PC-3 (cell line): ENCODE measurements at regions not wholly inside any gene's neighbourhood (a gene's known extent, or its start where the extent isn't known, plus 50 kb on each side); places are given as distances from the start of the nearest gene placed in this dataset.

Experiments
- ATAC-seq: fragments of 200-7000 bp; cut with Tn5 transposase; 2 replicates; pipeline ENCODE4 v1.9.1; 2020; ENCODE audit warnings: mild to moderate bottlenecking, moderate library complexity
- BruUV-seq: library from RNA; stranded (reverse); fragments of 400-500 nt; replicated peaks from 2 replicates; lab custom pipeline; 2021; lab: Mats Ljungman, UMichigan
- CTCF ChIA-PET: fragments of 300-600 bp; sonication (Branson Sonifier 250); formaldehyde crosslinking; loops from one replicate; lab custom pipeline; 2022; ENCODE audit warnings: antibody characterized with exemption; lab: Charles Lee
- POLR2A ChIA-PET: fragments of 300-600 bp; sonication (Branson Sonifier 250); formaldehyde crosslinking; loops from one replicate; lab custom pipeline; 2022; ENCODE audit warnings: antibody characterized with exemption; ENCODE audit not compliant: unreplicated experiment; lab: Charles Lee
- DNase-seq: peaks from one replicate; pipeline ENCODE4 v3.0.0-alpha.2; 2015
- H2AFZ ChIP-seq: fragments of 300-600 bp; sonication (generic); 2 replicates; pipeline ENCODE4 v1.6.0; 2016; ENCODE audit warnings: antibody characterized with exemption, low read length
- H3F3A ChIP-seq: fragments of 300-600 bp; sonication (generic); one replicate; pipeline ENCODE4 v1.6.0; 2017; ENCODE audit warnings: antibody characterized with exemption, low read length, control low read depth, mild to moderate bottlenecking; ENCODE audit not compliant: unreplicated experiment
- H3K27ac ChIP-seq: fragments of 300-600 bp; sonication (generic); 2 replicates; pipeline ENCODE4 v1.5.1; 2016; ENCODE audit warnings: mild to moderate bottlenecking, low read length
- H3K27me3 ChIP-seq: fragments of 300-600 bp; sonication (generic); 2 replicates; pipeline ENCODE4 v1.6.1; 2016; ENCODE audit warnings: low read length, mixed read lengths
- H3K36me3 ChIP-seq: fragments of 300-600 bp; sonication (generic); 2 replicates; pipeline ENCODE4 v1.6.1; 2016; ENCODE audit warnings: low read depth, mixed run types, low read length, mixed read lengths
- H3K4me1 ChIP-seq: fragments of 300-600 bp; sonication (generic); 2 replicates; pipeline ENCODE4 v1.5.1; 2016; ENCODE audit warnings: low read length; ENCODE audit not compliant: insufficient read depth
- H3K4me2 ChIP-seq: fragments of 300-600 bp; sonication (generic); 2 replicates; pipeline ENCODE4 v1.6.0; 2016; ENCODE audit warnings: low read length
- H3K4me3 ChIP-seq: fragments of 300-600 bp; sonication (generic); 2 replicates; pipeline ENCODE4 v1.5.1; 2016; ENCODE audit warnings: mild to moderate bottlenecking, low read length, mixed read lengths
- H3K79me2 ChIP-seq: fragments of 300-600 bp; sonication (generic); 2 replicates; pipeline ENCODE4 v1.6.1; 2017; ENCODE audit warnings: low read length, mixed read lengths
- H3K9ac ChIP-seq: fragments of 300-600 bp; sonication (generic); 2 replicates; pipeline ENCODE4 v1.6.0; 2016; ENCODE audit warnings: mild to moderate bottlenecking, low read length
- H3K9me2 ChIP-seq: fragments of 300-600 bp; sonication (generic); replicated peaks from 2 replicates; pipeline ENCODE4 v1.6.1; 2016; ENCODE audit warnings: mixed run types, low read length, mixed read lengths
- H3K9me3 ChIP-seq: fragments of 300-600 bp; sonication (generic); 2 replicates; pipeline ENCODE4 v1.6.1; 2016; ENCODE audit warnings: low read length, mixed read lengths
- H4K20me1 ChIP-seq: fragments of 300-600 bp; sonication (generic); 2 replicates; pipeline ENCODE4 v1.6.1; 2016; ENCODE audit warnings: low read length, mixed read lengths
- CTCF ChIP-seq: fragments of 300-600 bp; sonication (generic); conservative IDR thresholded peaks from 2 replicates; pipeline ENCODE4 v1.5.1; 2017; ENCODE audit warnings: antibody characterized with exemption, low read depth, mild to moderate bottlenecking, low read length
- EZH2 ChIP-seq: fragments of 300-600 bp; sonication (generic); IDR thresholded peaks from one replicate; pipeline ENCODE4 v1.6.1; 2017; ENCODE audit warnings: antibody characterized with exemption, mild to moderate bottlenecking, low read length; ENCODE audit not compliant: unreplicated experiment
- EZH2phosphoT487 ChIP-seq: fragments of 300-600 bp; sonication (generic); IDR thresholded peaks from 2 replicates; pipeline ENCODE4 v1.6.1; 2018; ENCODE audit warnings: mild to moderate bottlenecking, antibody characterized with exemption, low read length, borderline replicate concordance
- intact Hi-C: fragments of 100-400 bp; cut with micrococcal nuclease; formaldehyde crosslinking; loops from 2 replicates; pipeline ENCODE4 v1.9.0; 2023

DNA sequence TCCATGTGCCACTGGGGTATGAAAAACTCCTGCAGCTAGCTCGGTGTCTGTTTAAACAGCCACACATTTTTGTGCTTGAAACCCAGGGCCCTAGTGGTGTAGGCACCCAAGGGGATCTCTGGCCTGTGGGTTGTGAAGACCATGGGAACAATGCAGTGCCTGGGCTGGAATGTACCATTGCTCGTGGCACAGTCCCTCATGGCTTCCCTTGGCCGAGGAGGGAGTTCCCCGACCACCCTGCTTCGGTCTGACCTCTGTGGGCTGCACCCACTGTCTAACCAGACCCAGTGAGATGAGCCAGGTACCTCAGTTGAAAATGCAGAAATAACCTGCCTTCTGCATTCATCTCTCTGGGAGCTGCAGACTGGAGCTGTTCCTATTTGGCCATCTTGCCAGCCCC, 214.0 kb downstream of the TRPC6 start:
- Histone ChIP-seq H4K20me1 (no peaks in the 10 kb centered on the region), H3K9me2 (no peaks in the 10 kb centered on the region), H3K27ac (no peak overlapping the region), H3F3A (no peaks in the 10 kb centered on the region), H3K9me3 (no peaks in the 10 kb centered on the region), H3K4me1 (no peaks in the 10 kb centered on the region), H3K9ac (no peak overlapping the region), H3K79me2 (no peaks in the 10 kb centered on the region), H2AFZ (no peak overlapping the region), H3K36me3 (no peaks in the 10 kb centered on the region), H3K4me3 (no peak overlapping the region), H3K27me3 (peaks cover 27% of the 10 kb centered on the region; the same call in 1 of the 2 replicates), H3K4me2 (no peak overlapping the region)
- DNase-seq: no peak
- no TSS peak for BruUV-seq
- intact Hi-C loops: no loop called here
- no peak for TF ChIP-seq EZH2
- TF ChIP-seq CTCF: no peak
- no peak for TF ChIP-seq EZH2phosphoT487
- ChIA-PET CTCF (no interaction called here), POLR2A (no interaction called here)
- no peak for ATAC-seq

DNA sequence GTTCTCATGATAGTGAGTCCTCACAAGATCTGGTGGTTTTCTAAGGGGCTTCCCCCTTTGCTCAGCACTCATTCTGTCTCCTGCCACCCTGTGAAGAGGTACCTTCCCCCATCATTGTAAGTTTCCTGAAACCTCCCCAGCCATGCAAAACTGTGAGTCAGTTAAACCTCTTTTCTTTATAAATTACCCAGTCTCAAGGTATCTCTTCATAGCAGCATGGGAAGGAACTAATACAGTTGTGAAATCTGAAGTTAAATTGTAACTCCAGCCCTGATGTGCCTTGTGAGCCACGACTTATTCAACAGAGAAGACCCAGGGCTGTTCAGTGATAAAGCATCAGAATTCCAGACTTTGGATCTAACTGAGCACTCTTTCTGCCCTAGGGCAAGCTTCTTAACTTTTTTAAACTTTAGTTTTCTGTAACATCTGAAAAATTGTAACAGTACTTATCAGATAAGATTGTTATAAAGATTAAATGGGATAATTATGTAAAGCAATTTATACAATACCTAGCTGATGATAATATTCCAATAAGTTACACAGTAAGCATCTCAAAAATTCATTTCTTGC, 220.0 kb downstream of the TRPC6 start:
- Histone ChIP-seq H3K4me1 (no peaks in the 10 kb centered on the region), H4K20me1 (no peaks in the 10 kb centered on the region), H2AFZ (no peak overlapping the region), H3K36me3 (no peaks in the 10 kb centered on the region), H3K9ac (no peak overlapping the region), H3K9me2 (no peaks in the 10 kb centered on the region), H3K4me3 (no peak overlapping the region), H3K79me2 (no peaks in the 10 kb centered on the region), H3K27me3 (peaks cover 34% of the 10 kb centered on the region), H3K9me3 (no peaks in the 10 kb centered on the region), H3F3A (no peaks in the 10 kb centered on the region), H3K4me2 (no peak overlapping the region), H3K27ac (no peak overlapping the region)
- BruUV-seq: no TSS peak
- intact Hi-C loops: no loop called here
- no peak for ATAC-seq
- ChIA-PET CTCF (no interaction called here), POLR2A (no interaction called here)
- DNase-seq: no peak
- TF ChIP-seq EZH2phosphoT487 (no peak), CTCF (no peak), EZH2 (no peak)

DNA sequence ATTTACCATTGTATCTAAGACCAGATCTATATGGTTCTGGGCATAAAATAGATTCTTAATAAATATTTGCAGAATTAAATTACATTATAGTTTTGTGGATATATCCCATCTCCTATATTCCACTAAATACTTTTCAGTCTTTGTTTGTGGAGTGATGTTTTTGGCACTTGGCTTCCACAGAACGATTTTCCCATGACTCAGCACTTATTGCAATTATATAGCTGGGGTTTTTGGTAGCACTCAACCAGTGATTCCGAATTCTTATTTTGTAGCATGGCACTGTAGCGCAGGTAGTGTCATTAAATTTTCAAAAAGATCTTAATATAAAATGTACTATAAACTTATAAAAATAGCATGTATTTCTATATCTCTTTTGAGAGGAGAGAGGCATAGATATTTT, 221.2 kb downstream of the TRPC6 start:
- H3K36me3 ChIP-seq: no peaks in the 10 kb centered on the region
- intact Hi-C loops: no loop called here
- H3K9me2 ChIP-seq: no peaks in the 10 kb centered on the region
- CTCF ChIA-PET: no interaction called here
- no peak overlapping the region for H2AFZ ChIP-seq
- peaks cover 28% of the 10 kb centered on the region for H3K27me3 ChIP-seq
- no peak overlapping the region for H3K9ac ChIP-seq
- no peaks in the 10 kb centered on the region for H3F3A ChIP-seq
- H3K4me3 ChIP-seq: no peak overlapping the region
- no peaks in the 10 kb centered on the region for H3K9me3 ChIP-seq
- no peaks in the 10 kb centered on the region for H3K4me1 ChIP-seq
- POLR2A ChIA-PET: no interaction called here
- no peak for DNase-seq
- H3K27ac ChIP-seq: no peak overlapping the region
- no peak overlapping the region for H3K4me2 ChIP-seq
- BruUV-seq: no TSS peak
- TF ChIP-seq EZH2phosphoT487: no peak
- no peak for TF ChIP-seq EZH2
- TF ChIP-seq CTCF: no peak
- H4K20me1 ChIP-seq: no peaks in the 10 kb centered on the region
- H3K79me2 ChIP-seq: no peaks in the 10 kb centered on the region
- ATAC-seq: no peak
